ENCODE measurements at regions not wholly inside any gene's neighbourhood (a gene's known extent, or its start where the extent isn't known, plus 50 kb on each side); places are given as distances from the start of the nearest gene placed in this dataset.

- DNase-seq: no peak
Measured at GRCh38 chr13:84243340-84243739, 361.1 kb upstream of the SLITRK1 start.

- no peak for DNase-seq
Measured at GRCh38 chr13:84239032-84239431, 356.8 kb upstream of the SLITRK1 start.

GRCh38 chr13:84238381-84238780 lies 356.1 kb upstream of the SLITRK1 start:
- no peak for DNase-seq

- DNase-seq: peak; percentile 24
Measured at GRCh38 chr13:84237143-84237542, 354.9 kb upstream of the SLITRK1 start.

- no peak for DNase-seq
Measured at GRCh38 chr13:84234416-84234815, 352.1 kb upstream of the SLITRK1 start.

GRCh38 chr13:84230568-84230967 lies 348.3 kb upstream of the SLITRK1 start:
- DNase-seq: no peak

GRCh38 chr13:84211048-84211447 lies 328.8 kb upstream of the SLITRK1 start:
- no peak for DNase-seq

- peak; percentile 19 for DNase-seq
Measured at GRCh38 chr13:84208246-84208910, 326.1 kb upstream of the SLITRK1 start.

- no peak for DNase-seq
Measured at GRCh38 chr13:84207509-84207908, 325.2 kb upstream of the SLITRK1 start.

- no peak for DNase-seq
Measured at GRCh38 chr13:84200971-84201370, 318.7 kb upstream of the SLITRK1 start.

- no peak for DNase-seq
Measured at GRCh38 chr13:84192125-84192524, 309.9 kb upstream of the SLITRK1 start.

GRCh38 chr13:84191139-84191538 lies 308.9 kb upstream of the SLITRK1 start:
- peak; percentile 65 for DNase-seq

GRCh38 chr13:84187626-84188025 lies 305.4 kb upstream of the SLITRK1 start:
- no peak for DNase-seq

GRCh38 chr13:84139561-84140158 lies 257.4 kb upstream of the SLITRK1 start:
- no peak for DNase-seq

- no peak for DNase-seq
Measured at GRCh38 chr13:84137292-84137691, 255.0 kb upstream of the SLITRK1 start.

- no peak for DNase-seq
Measured at GRCh38 chr13:84136582-84136981, 254.3 kb upstream of the SLITRK1 start.

GRCh38 chr13:84132491-84132890 lies 250.2 kb upstream of the SLITRK1 start:
- DNase-seq: no peak

- DNase-seq: no peak
Measured at GRCh38 chr13:84131249-84131648, 249.0 kb upstream of the SLITRK1 start.

- peak; percentile 11 for DNase-seq
Measured at GRCh38 chr13:84130495-84131114, 248.3 kb upstream of the SLITRK1 start.

GRCh38 chr13:84129966-84130365 lies 247.7 kb upstream of the SLITRK1 start:
- peak; percentile 29 for DNase-seq

GRCh38 chr13:84127597-84128128 lies 245.4 kb upstream of the SLITRK1 start:
- DNase-seq: no peak

- DNase-seq: no peak
Measured at GRCh38 chr13:84126671-84127171, 244.4 kb upstream of the SLITRK1 start.

- peak; percentile 10 for DNase-seq
Measured at GRCh38 chr13:84121456-84121855, 239.2 kb upstream of the SLITRK1 start.

GRCh38 chr13:84118839-84119409 lies 236.7 kb upstream of the SLITRK1 start:
- DNase-seq: no peak
